ENCODE measurements at regions not wholly inside any gene's neighbourhood (a gene's known extent, or its start where the extent isn't known, plus 50 kb on each side); places are given as distances from the start of the nearest gene placed in this dataset.
"Not testable (repeated sequence)": the region's sequence is repeated elsewhere in the genome, so short reads cannot be mapped to it uniquely, and the experiment has no call there.

DNA sequence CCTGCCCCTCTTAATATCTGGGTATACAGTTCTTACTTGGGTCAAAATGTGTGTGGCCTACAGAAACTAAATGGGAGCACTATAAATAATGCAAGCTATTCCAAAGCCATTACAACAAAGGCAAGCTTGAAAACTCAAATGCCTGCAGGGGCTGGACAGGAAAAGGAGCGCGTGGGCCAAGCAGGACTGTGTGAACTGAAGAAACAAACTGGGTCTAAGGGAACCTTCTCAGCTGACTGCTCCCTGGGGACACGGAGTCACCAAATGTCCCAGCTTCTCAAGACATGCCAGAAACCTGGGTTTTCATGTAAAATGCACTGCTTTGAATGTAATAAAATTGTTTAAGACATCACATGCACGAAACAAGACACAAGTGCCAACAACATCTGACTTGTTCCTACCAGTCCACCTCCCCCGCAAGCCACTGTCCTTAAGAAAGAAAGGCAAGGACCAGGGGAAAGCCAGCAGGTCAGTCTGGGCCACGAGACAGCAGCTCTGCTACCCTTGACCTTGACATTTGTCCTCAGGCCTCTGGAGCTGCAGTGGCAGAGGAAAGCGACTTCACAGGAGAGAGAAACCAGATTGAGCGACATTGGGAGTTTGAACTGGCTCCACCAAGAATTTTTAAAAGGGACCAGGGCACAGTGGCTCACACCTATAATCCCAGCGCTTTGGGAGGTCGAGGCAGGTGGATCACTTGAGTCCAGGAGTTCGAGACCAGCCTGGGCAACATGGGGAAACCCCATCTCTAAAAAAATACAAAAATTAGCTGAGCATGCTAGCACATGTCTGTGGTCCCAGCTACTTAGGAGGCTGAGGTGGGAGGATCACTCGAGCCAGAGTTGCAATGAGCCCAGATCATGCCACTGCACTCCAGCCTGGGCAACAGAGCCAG, 89.7 kb upstream of the SH3BP4 start:
- intact Hi-C loops (cut with micrococcal nuclease): no loop called here

GRCh38 chr2:234859330-234859872, 92.4 kb upstream of the SH3BP4 start:
- intact Hi-C loops (cut with micrococcal nuclease): not testable (repeated sequence)

DNA sequence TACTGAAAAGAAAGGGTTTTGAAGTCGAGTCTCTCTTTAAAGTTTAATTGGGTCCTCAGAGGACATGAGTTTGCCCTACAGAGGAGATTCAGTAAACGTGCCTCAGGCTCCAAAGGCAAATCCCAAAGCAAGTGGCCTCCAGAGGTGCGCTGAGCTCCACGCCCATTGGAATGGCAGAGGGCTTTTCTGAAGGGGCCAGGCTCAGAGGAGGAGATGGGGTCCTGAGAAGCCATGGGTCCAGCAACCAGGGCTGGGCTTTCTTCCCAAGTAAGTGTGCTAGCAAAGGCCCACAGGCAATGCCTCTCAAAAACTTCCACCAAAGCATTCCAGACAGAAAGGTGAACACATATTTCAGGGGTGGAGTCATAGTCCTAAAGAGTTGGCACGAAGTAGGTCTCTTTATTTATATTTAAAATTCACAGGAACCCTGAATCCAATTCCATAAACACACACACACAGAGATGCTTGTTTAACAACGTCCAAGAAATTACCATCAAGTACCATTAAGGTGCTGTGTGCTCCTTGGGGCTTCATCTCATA, 93.0 kb upstream of the SH3BP4 start:
- intact Hi-C loops (cut with micrococcal nuclease): no loop called here

DNA sequence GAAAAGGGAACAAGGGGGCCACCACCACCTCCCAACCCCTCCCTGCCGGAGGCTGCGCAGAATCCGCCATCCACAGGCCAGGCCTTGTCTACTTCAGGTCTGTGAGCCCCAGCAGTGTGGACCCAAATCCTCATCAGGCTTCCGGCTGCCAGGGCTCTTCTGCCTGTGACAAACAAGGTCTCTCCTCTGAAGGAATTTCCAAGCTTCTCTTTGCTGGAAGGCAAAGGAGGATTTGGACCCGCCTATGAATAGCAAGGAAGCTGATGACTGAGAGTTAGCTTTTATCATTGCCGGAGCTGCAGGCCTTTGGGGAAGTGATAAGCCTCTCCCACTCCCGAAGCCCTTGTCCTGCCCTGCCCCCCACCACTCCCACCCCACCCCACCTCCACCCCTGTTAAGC, 93.7 kb upstream of the SH3BP4 start:
- intact Hi-C loops (cut with micrococcal nuclease): no loop called here

DNA sequence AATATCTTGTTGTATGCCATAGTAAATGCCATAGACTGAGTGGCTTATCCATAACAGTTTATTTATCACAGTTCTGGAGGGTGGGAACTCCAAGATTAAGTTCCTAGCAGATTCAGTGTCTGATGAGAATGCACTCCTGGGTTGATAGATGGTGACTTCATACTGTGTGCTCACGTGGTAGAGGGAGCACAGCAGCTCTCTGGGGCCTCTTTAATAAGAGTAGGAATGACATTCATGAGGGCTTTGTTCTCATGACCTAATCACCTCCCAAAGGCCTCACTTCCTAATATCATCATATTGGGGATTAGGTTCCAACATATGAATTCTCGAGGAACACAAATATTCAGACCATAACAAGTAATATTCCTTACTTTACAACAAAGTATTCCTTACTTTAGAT, 98.1 kb upstream of the SH3BP4 start:
- intact Hi-C loops (cut with micrococcal nuclease): no loop called here

- intact Hi-C loops (cut with micrococcal nuclease): no loop called here
Measured at GRCh38 chr2:234852941-234853340, 98.9 kb upstream of the SH3BP4 start.

- intact Hi-C loops (cut with micrococcal nuclease): no loop called here
Measured at GRCh38 chr2:234852035-234852434, 99.8 kb upstream of the SH3BP4 start.

GRCh38 chr2:234851451-234851850, 100.4 kb upstream of the SH3BP4 start:
- intact Hi-C loops (cut with micrococcal nuclease): no loop called here

DNA sequence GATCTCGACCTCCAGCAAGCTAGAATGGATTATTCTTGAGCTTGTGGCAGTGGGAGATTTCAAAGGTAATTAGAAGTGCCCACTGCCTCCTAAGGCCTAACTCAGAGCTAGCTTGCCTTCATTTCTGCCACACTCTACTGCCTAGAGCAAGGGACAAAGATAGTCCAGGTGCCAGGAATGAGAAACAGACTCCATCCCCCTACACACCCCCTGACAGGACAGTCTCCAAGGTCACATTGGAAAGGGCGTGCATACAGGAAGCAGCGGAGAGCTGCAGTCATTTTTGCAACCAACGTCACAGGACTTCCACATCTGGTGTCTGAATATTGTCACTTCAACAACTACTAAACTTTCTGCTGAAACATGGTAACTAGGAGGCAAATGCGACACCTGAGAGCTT, 101.0 kb upstream of the SH3BP4 start:
- intact Hi-C loops (cut with micrococcal nuclease): no loop called here

GRCh38 chr2:234849678-234850077, 102.1 kb upstream of the SH3BP4 start:
- intact Hi-C loops (cut with micrococcal nuclease): no loop called here

DNA sequence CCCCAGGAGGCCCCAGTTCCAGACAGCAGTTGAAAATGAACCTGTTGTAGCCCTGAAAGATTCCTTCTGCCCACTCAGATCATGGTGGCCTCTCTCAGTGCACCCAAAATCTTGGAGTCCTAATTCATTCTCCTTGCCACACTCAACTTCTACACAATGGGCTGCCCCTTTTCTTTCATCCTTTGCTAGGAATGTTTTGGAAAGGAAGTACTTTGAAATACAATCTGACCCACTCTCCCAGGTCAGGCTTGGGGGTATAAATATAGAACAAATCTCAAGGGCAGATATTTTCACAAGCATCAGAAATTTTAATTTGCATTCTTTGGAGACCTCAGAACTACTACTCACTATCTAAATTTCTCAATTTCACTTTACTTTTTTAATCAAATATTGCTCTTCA, 103.2 kb upstream of the SH3BP4 start:
- intact Hi-C loops (cut with micrococcal nuclease): no loop called here

- intact Hi-C loops (cut with micrococcal nuclease): no loop called here
Measured at GRCh38 chr2:234847639-234848038, 104.2 kb upstream of the SH3BP4 start.

DNA sequence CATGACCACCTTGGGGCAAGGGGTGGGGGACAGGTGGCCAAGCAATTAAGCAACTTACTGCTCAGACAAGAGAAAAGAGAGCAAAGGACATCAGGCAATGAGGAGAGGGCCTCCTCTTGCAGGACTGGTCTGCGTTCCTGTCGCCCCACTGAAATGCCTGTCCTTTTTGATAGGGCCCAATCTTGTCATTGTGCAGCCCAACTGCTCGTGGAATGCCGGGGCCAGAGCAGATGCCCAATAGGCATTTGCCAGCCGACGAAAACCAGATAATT, 104.5 kb upstream of the SH3BP4 start:
- intact Hi-C loops (cut with micrococcal nuclease): no loop called here

GRCh38 chr2:234846599-234847363, 105.0 kb upstream of the SH3BP4 start:
- intact Hi-C loops (cut with micrococcal nuclease): no loop called here

DNA sequence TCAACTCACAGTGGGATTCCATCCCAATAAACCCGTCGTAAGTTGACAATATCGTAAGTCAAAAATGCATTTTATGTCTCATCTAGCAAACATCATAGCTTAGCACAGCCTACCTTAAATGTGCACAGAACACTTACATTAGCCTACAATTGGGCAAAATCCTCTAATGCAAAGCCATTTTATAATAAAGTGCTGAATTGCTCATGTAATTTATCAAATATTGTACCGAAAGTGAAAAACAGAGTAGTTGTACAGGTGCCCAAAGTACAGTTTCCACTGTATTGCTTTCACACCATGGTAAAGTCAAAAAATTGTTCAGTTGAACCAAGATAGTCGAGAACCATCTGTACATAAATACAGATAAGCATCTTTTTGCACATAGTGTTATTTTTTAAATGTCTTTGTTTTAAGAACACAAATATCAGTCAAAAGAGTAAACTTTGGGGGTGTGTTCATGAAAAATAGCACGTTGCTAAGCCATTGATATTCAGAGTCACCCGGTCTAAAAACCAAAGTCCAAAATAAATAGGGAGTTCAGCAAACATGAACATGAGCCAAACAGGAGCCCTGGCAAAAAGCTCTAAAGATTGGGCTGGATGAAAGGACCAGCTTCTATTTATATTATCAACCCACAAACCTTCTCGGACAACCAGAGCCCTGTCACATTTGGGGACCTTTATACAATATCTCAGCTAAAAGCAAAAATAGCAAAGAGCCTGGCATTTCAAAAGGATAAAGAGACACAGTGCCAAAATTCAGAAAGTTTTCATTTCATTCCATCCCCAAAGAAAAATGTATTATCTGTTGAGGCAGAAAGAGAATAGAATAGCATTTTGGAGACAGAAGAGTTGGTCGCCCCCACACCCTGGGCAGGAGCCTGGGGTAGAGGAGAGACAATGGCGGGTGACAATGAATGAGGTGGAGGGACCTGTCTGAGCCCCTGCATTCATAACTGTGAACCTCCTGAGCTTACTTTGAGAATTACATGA, 105.9 kb upstream of the SH3BP4 start:
- intact Hi-C loops (cut with micrococcal nuclease): no loop called here

- intact Hi-C loops (cut with micrococcal nuclease): no loop called here
Measured at GRCh38 chr2:234843411-234843810, 108.4 kb upstream of the SH3BP4 start.

DNA sequence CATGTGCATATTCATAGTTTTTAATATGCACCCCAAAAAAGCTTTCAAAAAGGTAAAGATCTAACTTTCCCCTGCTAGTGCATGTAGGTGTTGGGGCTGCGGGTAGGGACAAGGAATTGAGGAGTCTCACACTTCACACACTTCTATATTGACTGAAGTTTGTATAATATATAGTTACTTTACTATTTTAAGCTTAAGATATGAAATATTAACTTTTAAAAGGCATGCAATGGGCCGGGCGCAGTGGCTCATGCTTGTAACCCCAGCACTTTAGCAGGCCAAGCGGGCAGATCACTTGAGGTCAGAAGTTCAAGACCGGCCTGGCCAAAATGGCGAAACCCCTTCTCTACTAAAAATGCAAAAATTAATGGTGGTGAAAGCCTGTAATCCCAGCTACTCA, 109.1 kb upstream of the SH3BP4 start:
- intact Hi-C loops (cut with micrococcal nuclease): no loop called here

DNA sequence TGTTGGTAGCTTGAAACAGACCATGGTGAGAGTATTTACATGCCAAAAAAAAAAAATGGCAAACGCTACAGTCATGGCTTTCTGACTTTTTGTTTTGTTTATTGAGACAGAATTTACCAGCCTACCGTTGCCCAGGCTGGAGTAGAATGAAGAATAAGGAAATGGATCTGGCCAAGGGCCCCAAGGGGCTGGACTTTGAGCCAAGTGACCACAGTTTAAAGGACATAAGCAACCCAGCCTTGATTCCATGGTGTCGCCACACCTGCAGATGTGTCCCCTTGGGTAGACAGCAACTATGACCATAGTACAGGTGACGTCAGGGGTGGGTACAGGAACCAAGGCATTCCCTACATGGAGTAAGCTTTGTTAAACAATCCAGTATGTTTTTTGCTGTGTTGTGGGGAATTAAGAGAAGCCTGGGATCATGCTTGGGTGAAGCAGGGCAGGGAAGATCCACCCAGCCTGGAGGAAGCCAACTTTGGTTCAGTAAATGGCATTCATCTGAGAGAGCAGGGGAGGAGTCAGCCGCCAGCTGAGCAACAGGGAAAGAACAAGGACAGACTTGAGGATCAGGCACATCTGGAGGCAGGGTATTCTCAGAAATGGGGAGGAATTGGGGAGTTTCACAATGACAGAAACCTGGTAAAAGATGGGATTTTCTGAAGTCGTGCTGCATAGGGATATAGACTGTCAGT, 110.3 kb upstream of the SH3BP4 start:
- intact Hi-C loops (cut with micrococcal nuclease): no loop called here

GRCh38 chr2:234840336-234840735, 111.5 kb upstream of the SH3BP4 start:
- intact Hi-C loops (cut with micrococcal nuclease): no loop called here

DNA sequence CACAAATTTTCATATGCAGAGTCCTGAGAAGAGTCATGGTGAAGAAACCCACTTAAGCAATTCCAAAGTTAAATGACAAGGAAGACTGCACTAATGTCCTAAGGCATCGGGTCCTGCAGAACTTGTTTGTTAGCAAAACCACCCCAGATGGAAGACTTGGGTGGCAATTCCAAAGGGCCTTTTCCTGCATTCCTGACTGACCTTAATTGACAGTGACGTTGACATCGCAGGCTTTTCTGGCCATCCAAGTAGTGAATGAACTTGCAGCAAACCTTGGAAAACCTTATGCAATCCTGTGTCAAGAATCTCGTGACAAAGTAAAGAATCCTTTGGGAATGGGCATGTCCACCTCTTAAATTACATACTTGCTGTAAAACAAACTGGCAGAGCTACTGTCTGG, 112.5 kb upstream of the SH3BP4 start:
- intact Hi-C loops (cut with micrococcal nuclease): no loop called here

- intact Hi-C loops (cut with micrococcal nuclease): no loop called here
Measured at GRCh38 chr2:234836271-234836670, 115.5 kb upstream of the SH3BP4 start.
